Skeletal muscle satellite cell (primary cell): ENCODE measurements at regions not wholly inside any gene's neighbourhood (a gene's known extent, or its start where the extent isn't known, plus 50 kb on each side); places are given as distances from the start of the nearest gene placed in this dataset.

ENCODE experiments used
- H3K27me3 ChIP-seq: 2 replicates; pipeline ENCODE4 v1.7.0; 2013; ENCODE audit warnings: low read length; ENCODE audit not compliant: control insufficient read depth, insufficient read depth
- H3K36me3 ChIP-seq: 2 replicates; pipeline ENCODE4 v1.7.0; 2013; ENCODE audit warnings: mild to moderate bottlenecking, control low read depth, low read length; ENCODE audit not compliant: insufficient read depth
- H3K4me1 ChIP-seq: 2 replicates; pipeline ENCODE4 v1.7.0; 2013; ENCODE audit warnings: low read length; ENCODE audit not compliant: control insufficient read depth, insufficient read depth
- H3K4me2 ChIP-seq: 2 replicates; pipeline ENCODE4 v1.7.0; 2013; ENCODE audit warnings: mild to moderate bottlenecking, low read length
- H3K4me3 ChIP-seq: 2 replicates; pipeline ENCODE4 v1.7.0; 2013; ENCODE audit warnings: low read length
- H3K9ac ChIP-seq: 2 replicates; pipeline ENCODE4 v1.7.0; 2013; ENCODE audit warnings: mild to moderate bottlenecking, low read depth, low read length, moderate library complexity
- H3K9me3 ChIP-seq: replicated peaks from 2 replicates; pipeline ENCODE4 v1.7.0; 2013; ENCODE audit warnings: mild to moderate bottlenecking, control low read depth, low read length

GRCh38 chr16:60905811-60906210 is 1130.4 kb downstream of the CDH8 start:
- Histone ChIP-seq H3K9ac (no peak overlapping the region), H3K4me1 (no peaks in the 10 kb centered on the region), H3K9me3 (no peaks in the 10 kb centered on the region), H3K36me3 (no peaks in the 10 kb centered on the region), H3K27me3 (no peaks in the 10 kb centered on the region), H3K4me3 (no peak overlapping the region), H3K4me2 (no peak overlapping the region)

DNA sequence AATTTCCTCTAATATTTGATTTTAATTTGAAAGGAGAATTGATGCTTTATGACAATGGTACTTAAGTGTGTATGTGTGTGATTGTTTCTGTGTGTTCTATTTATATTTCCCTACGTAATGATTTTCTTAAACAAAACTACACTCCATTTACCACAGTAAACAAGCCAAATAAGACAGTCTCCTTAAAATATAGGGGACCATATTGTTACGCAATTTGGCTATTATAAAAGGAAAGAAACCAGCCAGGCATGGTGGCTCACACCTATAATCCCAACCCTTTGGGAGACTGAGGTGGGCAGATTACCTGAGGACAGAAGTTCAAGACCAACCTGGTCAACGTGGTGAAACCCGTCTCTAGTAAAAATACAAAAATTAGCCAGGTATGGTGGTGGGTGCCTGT is 1134.1 kb downstream of the CDH8 start:
- Histone ChIP-seq H3K4me2 (no peak overlapping the region), H3K36me3 (no peaks in the 10 kb centered on the region), H3K9ac (no peak overlapping the region), H3K27me3 (no peaks in the 10 kb centered on the region), H3K4me3 (no peak overlapping the region), H3K4me1 (no peaks in the 10 kb centered on the region), H3K9me3 (peaks cover 6% of the 10 kb centered on the region)

GRCh38 chr16:60882816-60883215 is 1153.4 kb downstream of the CDH8 start:
- H3K4me3 ChIP-seq: no peak overlapping the region
- H3K9me3 ChIP-seq: peaks cover 5% of the 10 kb centered on the region
- H3K4me1 ChIP-seq: no peaks in the 10 kb centered on the region
- H3K4me2 ChIP-seq: no peak overlapping the region
- H3K36me3 ChIP-seq: no peaks in the 10 kb centered on the region
- H3K27me3 ChIP-seq: no peaks in the 10 kb centered on the region
- no peak overlapping the region for H3K9ac ChIP-seq

GRCh38 chr16:60852635-60853034 is 1183.6 kb downstream of the CDH8 start:
- peaks cover 3% of the 10 kb centered on the region for H3K9me3 ChIP-seq
- H3K4me2 ChIP-seq: no peak overlapping the region
- H3K4me3 ChIP-seq: no peak overlapping the region
- H3K4me1 ChIP-seq: no peaks in the 10 kb centered on the region
- no peak overlapping the region for H3K9ac ChIP-seq
- no peaks in the 10 kb centered on the region for H3K27me3 ChIP-seq
- H3K36me3 ChIP-seq: no peaks in the 10 kb centered on the region

DNA sequence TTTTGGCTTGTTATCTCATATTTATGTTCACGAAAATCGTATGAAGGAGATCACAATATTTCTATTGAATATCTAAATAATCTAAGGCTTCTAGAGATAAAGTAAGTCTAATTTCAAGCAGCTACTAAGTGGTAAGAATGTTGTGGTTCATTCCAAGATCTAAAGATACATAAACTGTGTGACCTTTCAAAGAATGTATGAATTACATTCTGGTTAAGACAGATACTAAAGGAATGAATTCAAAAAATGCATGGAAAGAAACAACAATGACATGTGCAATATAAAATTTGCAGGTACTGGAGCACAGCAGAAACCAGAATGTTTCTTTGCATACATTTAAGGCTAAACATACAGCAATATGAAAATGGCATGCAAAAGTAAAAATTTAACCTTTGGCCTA is 1214.6 kb downstream of the CDH8 start:
- H3K9ac ChIP-seq: no peak overlapping the region
- H3K36me3 ChIP-seq: no peaks in the 10 kb centered on the region
- H3K9me3 ChIP-seq: no peaks in the 10 kb centered on the region
- H3K4me1 ChIP-seq: no peaks in the 10 kb centered on the region
- H3K4me2 ChIP-seq: no peak overlapping the region
- H3K4me3 ChIP-seq: no peak overlapping the region
- H3K27me3 ChIP-seq: no peaks in the 10 kb centered on the region

GRCh38 chr16:60820361-60820760 is 1215.9 kb downstream of the CDH8 start:
- Histone ChIP-seq H3K4me2 (no peak overlapping the region), H3K36me3 (no peaks in the 10 kb centered on the region), H3K9ac (no peak overlapping the region), H3K27me3 (no peaks in the 10 kb centered on the region), H3K4me3 (no peak overlapping the region), H3K4me1 (no peaks in the 10 kb centered on the region), H3K9me3 (peaks cover 7% of the 10 kb centered on the region)

DNA sequence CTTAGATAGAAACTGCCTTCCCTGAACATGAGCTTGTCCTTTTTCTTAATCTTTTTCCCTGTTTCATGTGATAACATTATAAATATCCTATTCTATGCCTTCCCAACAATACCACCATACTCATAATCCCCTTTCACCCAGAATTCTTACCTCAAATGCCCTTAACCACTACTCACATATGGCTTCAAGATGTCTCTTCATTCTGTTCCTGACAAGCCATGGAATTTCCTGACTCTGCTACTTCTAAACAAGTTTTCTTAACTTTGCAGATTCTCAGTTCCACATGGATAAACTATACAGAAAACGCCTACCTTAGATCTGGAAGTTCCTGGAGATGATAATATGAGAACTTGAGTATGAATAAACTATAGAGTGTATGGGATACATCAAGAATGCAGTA is 1217.8 kb downstream of the CDH8 start:
- H3K9ac ChIP-seq: no peak overlapping the region
- H3K4me1 ChIP-seq: no peaks in the 10 kb centered on the region
- H3K4me2 ChIP-seq: no peak overlapping the region
- no peaks in the 10 kb centered on the region for H3K36me3 ChIP-seq
- H3K9me3 ChIP-seq: peaks cover 7% of the 10 kb centered on the region
- H3K4me3 ChIP-seq: no peak overlapping the region
- H3K27me3 ChIP-seq: no peaks in the 10 kb centered on the region

DNA sequence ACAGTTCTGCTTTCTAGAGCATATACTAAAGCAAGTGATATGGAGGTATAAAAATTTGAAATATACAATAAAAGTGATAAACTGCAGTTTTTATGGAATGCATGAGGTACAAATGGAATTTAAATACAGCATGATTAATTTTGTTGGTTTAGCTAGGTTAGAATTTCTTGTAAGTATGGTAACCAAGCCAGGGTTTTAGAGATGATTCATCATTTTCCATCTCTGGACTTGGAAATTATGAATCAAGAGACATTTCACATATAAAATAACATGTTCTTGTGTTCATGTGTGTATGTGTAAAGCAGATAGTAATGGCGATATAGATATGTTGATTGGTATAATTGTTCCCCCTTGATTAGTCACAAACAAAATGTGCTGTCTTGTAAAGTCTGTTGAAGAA is 1219.8 kb downstream of the CDH8 start:
- Histone ChIP-seq H3K4me3 (no peak overlapping the region), H3K4me2 (no peak overlapping the region), H3K4me1 (no peaks in the 10 kb centered on the region), H3K36me3 (no peaks in the 10 kb centered on the region), H3K9ac (no peak overlapping the region), H3K27me3 (no peaks in the 10 kb centered on the region), H3K9me3 (peaks cover 7% of the 10 kb centered on the region)

DNA sequence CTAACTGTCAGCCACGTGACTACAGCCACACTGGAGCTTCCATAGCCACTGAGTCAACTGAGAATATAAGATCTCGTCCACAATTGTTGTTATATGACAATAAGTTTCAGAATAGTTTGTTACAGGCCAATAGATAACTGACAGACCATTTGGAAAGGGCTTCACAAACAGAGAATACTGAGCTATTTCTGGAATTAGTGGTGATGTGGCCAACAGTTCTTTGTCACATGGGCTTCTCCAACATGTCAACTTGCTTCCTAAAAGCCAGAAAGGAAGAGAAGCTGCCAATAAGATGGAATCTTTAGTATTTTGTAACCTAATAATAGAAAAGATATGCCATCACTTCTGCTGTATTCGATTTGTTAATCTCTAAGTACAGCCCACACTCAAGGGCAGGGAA is 1220.4 kb downstream of the CDH8 start:
- H3K4me2 ChIP-seq: no peak overlapping the region
- H3K36me3 ChIP-seq: no peaks in the 10 kb centered on the region
- H3K9me3 ChIP-seq: peaks cover 7% of the 10 kb centered on the region
- H3K4me1 ChIP-seq: no peaks in the 10 kb centered on the region
- no peaks in the 10 kb centered on the region for H3K27me3 ChIP-seq
- no peak overlapping the region for H3K4me3 ChIP-seq
- no peak overlapping the region for H3K9ac ChIP-seq

GRCh38 chr16:60815033-60815432 is 1221.2 kb downstream of the CDH8 start:
- no peak overlapping the region for H3K9ac ChIP-seq
- no peak overlapping the region for H3K4me3 ChIP-seq
- H3K27me3 ChIP-seq: no peaks in the 10 kb centered on the region
- no peaks in the 10 kb centered on the region for H3K36me3 ChIP-seq
- peaks cover 7% of the 10 kb centered on the region for H3K9me3 ChIP-seq
- no peak overlapping the region for H3K4me2 ChIP-seq
- H3K4me1 ChIP-seq: no peaks in the 10 kb centered on the region

- no peak overlapping the region for H3K4me3 ChIP-seq
- H3K9ac ChIP-seq: no peak overlapping the region
- peaks cover 11% of the 10 kb centered on the region for H3K9me3 ChIP-seq
- H3K4me1 ChIP-seq: no peaks in the 10 kb centered on the region
- no peaks in the 10 kb centered on the region for H3K36me3 ChIP-seq
- H3K4me2 ChIP-seq: no peak overlapping the region
- H3K27me3 ChIP-seq: no peaks in the 10 kb centered on the region
These were observed 1224.6 kb downstream of the CDH8 start for GRCh38 chr16:60811657-60812056.

DNA sequence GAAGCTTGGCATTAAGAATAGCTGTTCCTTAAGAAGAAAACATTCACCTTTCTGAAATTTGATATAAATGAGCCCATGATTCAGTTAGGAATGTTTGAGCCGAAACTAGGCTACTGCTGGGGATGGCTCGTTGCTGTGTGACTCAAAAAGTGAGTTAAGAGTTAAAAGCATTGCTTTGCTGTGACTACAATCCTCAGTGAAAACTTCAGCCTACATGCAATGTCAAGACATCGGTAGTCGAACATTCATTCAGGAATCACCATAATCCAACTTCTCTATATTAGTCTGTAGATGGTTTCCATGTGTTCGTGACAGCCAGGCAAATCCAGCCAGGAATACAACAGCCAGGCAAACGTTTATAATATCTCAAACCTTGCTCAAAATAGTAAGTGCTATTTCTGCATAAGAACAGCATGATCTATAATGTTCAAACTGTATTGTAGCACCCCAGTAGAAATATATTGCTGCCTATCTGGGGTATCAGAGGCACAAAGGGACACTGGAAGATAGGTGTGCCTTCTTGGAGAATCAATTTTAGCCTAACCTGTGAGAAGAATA is 1225.1 kb downstream of the CDH8 start:
- Histone ChIP-seq H3K4me1 (no peaks in the 10 kb centered on the region), H3K9ac (no peak overlapping the region), H3K27me3 (no peaks in the 10 kb centered on the region), H3K36me3 (no peaks in the 10 kb centered on the region), H3K9me3 (peaks cover 10% of the 10 kb centered on the region), H3K4me2 (no peak overlapping the region), H3K4me3 (no peak overlapping the region)
